GM19023 (cell line): ENCODE measurements at regions not wholly inside any gene's neighbourhood (a gene's known extent, or its start where the extent isn't known, plus 50 kb on each side); places are given as distances from the start of the nearest gene placed in this dataset.
"Not testable (repeated sequence)": the region's sequence is repeated elsewhere in the genome, so short reads cannot be mapped to it uniquely, and the experiment has no call there.

Experiments
- ATAC-seq: cut with Tn5 transposase; IDR thresholded peaks from one replicate; pipeline ENCODE4 v1.9.1; 2021; ENCODE audit warnings: mild to moderate bottlenecking, moderate library complexity; ENCODE audit not compliant: unreplicated experiment

DNA sequence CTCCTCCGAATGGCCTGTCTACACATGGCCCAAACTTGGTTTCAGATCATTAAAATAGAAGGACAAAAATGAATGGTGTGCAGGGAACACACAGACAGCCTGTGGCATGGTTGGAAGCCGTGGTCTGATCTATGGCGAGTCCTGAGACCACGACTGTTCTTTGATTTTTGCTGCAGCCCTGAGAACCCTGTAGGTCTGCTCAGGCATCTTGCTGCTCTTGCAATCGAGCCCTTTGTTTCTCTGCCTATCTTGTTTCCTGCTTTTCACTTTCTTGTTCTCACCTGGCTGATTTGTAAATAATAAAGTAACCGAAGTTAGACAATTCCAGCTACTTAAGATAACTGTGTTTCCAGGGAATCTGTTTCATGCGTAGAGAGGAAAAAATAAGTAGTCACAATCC is 54.1 kb upstream of the NBPF9 start:
- ATAC-seq, result not testable (repeated sequence)

GRCh38 chr1:149158308-149158707 is 55.0 kb upstream of the NBPF9 start:
- ATAC-seq, result not testable (repeated sequence)

GRCh38 chr1:149163063-149163444 is 59.7 kb upstream of the NBPF9 start:
- peak; percentile 77 for ATAC-seq

DNA sequence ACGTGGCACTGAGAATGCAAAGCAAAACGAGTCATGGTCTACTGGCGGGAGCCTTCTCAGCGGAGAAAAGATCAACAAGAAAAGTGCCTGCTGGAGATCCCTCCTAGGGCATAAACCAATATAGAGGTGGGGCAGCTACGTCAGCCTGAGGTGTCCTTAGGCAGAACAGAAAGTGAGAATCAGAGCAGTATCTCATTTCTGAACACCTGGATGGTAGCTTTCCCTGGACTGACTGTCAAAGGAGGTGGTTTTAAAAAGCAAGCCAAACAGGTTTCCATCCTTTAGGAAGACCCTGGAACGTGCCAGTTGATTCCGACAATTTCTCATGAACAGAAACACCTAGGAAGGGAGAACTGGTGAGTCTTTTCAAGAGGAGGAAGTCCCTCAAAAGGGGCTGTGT is 71.4 kb upstream of the NBPF9 start:
- not testable (repeated sequence) for ATAC-seq

DNA sequence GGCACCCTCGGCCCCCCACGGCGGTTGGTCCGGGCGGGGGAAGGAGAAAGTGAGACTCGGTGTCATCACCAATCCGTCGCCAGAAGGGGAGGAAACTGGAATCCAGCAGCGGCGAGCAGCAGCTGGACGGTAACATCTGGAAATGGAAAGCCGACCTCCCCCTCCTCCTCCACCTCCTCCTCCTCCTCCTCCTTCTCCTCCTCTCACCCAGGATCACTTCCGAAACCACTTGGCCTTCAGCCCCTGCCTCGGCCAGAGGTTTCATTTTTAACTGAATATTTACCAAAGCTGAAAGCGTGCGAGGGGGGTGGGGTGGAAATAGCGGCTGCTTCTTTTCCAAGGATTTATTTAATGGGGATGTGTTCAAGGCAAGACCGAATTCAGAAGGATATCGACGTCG is 72.5 kb upstream of the NBPF9 start:
- ATAC-seq, result not testable (repeated sequence)

DNA sequence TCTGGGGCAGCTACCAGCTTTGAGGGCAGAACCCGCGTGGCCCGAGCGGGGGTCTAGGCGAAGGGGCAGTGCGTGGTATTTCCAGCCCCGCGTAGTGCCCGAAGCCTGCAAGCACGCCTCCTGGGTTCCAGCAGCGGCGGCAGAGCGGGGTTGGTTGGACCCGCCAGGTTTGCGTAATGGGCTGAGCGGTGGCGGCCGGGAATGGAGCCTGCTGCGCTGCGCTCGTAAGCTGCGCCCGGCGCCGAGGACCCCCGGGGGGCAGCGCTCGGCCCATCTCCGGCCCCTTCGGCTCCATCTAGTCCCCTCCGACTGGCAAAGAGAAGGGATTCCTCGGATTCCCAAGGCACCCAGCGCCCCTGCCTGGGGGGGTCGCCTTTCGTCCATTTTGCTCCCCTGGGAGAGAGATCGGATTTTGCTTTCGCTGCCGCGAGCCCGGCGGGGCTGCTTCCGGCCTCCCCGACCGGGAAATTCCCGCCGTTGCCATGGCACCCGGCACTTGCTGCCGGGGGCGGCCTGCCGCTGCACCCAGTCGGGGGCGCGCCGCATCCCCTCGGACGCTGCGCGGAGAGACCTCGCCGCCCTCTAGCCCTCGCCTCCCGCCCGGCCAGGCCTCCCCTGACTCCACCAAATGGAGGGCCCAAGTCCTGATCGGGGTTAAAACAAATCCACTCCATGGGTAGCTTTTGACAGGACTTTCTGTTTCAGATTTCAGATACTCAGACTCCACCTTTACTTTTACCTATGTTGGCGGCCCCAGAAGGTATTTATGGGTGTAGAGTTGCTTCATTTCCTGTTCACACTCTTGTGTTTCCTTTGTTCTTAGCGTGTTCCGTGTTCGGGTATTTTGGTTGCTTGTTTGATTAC is 73.3 kb upstream of the NBPF9 start:
- ATAC-seq, result not testable (repeated sequence)

DNA sequence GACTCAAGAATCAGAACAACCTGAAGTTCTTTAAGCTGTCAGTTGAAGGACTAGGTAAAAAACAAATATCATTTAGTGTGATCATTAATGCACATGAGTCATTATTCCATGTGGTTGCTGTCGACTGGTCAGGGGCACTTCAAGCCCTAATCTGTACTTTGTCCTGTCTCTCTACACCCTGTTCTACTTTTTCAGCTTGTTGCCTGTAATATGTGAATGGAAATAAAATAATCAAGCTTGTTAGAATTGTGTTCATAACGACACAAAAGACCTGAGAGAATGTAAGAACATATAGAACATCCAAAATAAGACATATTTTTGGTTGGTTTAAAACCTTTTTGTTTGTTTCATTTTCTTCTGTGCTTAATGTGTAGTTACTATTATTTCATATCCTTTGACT is 87.4 kb upstream of the NBPF9 start:
- ATAC-seq, result not testable (repeated sequence)

GRCh38 chr1:149196651-149197050 is 93.3 kb upstream of the NBPF9 start:
- ATAC-seq, result not testable (repeated sequence)

- ATAC-seq, result not testable (repeated sequence)
Measured at GRCh38 chr1:149200567-149200966, 97.2 kb upstream of the NBPF9 start.

DNA sequence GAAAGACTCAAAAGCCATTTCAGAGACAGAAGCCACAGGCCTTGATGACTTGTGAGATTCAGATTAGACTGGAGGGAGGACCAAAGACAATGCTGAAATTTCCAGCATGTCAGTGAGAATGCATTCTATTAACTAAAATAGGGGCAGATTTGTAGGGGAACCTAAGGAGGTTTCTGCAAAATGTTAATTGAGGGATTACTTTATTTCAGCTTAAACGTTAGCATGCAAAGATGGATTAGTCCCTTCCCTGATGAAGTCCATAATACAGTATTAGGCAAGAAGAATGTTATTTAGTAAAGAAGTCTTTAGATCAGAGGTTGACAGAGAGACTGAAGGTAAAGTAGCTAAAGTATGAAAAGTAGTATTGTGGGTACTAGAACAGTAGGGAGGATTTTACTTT is 98.9 kb upstream of the NBPF9 start:
- not testable (repeated sequence) for ATAC-seq

- ATAC-seq, result not testable (repeated sequence)
Measured at GRCh38 chr1:149204396-149204795, 101.0 kb upstream of the NBPF9 start.

DNA sequence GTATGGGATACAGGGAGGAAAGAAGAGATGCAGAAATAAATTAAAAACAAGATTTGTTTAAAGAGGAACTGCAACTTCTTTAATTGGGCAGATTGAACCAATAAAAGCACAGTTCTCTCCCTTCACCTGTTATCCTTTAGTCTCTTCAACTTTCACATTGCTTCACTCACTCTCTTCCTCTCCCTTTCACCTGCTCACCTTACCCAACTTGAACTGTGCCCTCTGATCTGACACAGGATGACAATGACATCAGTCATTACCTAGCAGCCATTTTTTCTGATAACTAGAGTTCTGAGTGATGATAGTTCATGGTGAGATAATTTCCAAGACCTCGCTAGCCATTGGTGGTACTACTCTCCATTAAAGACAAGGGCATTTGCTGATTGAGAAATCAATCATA is 105.5 kb upstream of the NBPF9 start:
- ATAC-seq, result not testable (repeated sequence)

DNA sequence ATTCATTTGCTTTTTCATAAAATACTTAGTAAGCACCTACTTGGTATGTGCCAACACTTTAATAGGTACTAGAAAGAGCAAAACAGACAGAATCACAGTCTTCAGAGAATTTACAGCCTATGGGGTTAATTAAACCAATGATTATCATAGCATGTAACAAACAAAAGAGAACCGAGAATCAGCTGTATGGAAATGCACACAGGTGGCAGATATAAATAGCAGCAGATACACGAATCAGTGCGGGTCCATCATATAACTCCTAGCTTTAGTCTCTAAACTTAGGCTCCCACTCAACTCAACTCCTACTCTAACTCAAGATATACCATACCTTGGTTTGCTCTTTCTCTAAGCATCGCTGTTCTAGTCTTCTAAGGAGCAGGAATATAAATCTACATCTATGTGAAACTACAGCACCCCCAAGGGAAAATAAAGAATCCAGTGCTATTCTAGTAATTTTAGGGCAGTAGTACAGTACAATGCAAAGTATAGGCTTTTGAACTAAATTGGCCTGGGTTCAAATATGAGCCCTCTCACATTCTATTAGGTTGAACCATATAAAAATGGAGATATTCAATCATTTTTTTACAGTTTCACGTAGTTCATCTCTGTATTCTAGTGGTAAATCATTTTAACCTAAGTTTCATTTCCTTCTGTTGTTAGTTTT is 108.5 kb upstream of the NBPF9 start:
- ATAC-seq, result not testable (repeated sequence)

DNA sequence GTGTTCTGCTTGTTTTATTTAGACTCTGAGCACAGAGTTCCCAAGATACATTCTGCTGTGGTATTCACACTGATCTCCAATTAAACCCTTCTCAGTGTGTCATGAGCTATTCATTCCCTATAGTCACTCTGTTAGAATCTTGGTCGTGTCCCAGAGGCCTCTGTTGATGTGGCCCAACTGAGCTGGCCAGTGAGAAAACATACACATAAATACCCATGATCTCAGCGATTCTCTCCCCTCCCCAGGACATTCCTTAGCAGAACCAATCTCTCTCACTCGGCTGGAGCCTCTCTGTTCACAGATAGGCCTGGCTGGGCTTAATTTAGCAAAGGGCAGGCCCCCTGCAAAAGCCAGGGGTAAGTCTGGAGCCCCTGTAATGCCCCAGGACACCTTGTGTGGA is 109.6 kb upstream of the NBPF9 start:
- ATAC-seq, result not testable (repeated sequence)

GRCh38 chr1:149213673-149214072 is 110.3 kb upstream of the NBPF9 start:
- not testable (repeated sequence) for ATAC-seq

DNA sequence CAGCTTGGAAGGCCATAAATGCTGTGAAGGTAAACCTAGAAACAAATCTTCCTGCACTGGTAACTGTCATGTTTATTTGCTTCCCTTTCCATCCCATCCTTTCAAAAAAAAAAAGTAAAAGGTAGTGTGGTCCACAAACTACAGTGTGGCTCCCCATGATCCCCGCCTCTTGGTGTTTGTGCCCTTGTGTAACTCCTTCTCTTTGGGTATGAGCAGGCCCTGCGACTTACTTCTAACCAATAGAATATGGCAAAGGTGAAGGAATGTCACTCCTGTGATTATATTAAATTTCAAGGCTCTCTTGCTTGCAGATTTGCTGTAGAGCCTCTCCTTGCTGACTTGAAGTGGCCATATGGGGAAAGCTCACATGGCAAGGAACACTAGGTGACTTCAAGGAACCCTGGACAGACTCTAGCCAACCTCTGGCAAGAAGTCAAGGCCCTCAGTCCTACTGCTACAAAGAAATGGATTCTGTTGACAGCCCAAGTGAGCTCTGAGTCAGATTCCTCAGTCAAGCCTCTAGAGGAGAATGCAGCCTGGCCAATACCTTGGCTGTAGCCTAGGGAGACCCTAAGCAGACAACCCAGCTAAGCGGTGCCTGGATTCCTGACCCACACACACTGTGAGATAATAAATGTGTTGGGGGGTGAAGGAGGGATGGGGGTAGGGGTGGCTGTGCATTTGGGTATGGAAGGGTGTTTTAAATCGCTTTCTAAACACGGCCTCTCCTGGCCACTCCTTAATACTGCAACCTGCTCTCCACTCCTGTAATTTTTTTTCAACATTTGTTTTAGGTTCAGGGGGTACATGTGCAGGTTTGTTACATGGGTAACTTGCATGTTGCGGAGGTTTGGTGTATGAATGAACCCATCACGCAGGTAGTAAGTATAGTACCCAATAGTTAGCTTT is 115.0 kb upstream of the NBPF9 start:
- not testable (repeated sequence) for ATAC-seq

GRCh38 chr1:149219539-149219938 is 116.2 kb upstream of the NBPF9 start:
- not testable (repeated sequence) for ATAC-seq

GRCh38 chr1:149220463-149221074 is 117.2 kb upstream of the NBPF9 start:
- not testable (repeated sequence) for ATAC-seq

DNA sequence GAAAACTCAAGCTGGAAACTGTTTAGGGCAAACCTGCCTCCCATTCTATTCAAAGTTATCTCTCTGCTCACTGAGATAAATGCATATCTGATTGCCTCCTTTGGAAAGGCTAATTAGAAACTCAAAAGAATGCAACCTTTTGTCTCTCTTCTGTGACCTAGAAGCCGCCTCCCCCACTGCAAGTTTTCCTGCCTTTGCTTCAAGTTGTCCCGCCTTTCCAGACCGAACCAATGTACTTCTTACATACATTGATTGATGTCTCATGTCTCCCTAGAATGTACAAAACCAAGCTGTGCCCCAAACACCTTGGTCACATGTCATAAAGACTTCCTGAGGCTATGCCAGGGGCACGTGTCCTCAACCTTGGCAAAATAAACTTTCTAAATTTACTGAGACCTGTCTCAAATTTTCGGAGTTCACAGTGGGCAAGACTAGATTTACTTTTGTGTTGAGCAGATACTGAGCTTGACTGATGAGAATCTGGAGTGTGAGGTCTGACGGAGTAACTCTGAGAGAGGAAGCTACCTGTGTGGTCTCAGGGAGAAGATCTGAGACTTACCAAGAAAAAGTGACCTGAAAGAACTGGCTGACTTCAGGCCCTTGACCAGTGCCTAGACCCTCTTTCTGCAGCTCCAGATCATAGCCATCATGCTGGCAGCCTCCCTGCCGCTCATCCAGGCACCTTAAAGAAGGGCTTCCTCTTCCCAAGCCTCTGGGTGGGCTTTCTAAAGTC is 124.7 kb upstream of the NBPF9 start:
- not testable (repeated sequence) for ATAC-seq
